Breast epithelium (tissue), 4 donors: ENCODE measurements at regions not wholly inside any gene's neighbourhood (a gene's known extent, or its start where the extent isn't known, plus 50 kb on each side); places are given as distances from the start of the nearest gene placed in this dataset.
"Not testable (repeated sequence)": the region's sequence is repeated elsewhere in the genome, so short reads cannot be mapped to it uniquely, and the experiment has no call there.

ENCODE experiments used
- DNase-seq, 2 donors: peaks; one replicate each; pipeline ENCODE4 v3.0.0-alpha.2; 2019; ENCODE audit warnings: low spot score in 2 of 2
- H3K27ac ChIP-seq, 2 donors: fragments of 200-600 bp; sonication (generic) in 1 of 2; one replicate each; pipeline ENCODE4 v1.5.1; 2016 to 2019; ENCODE audit warnings: mild to moderate bottlenecking in 1 of 2
- H3K27me3 ChIP-seq, 2 donors: fragments of 200-600 bp; sonication (generic) in 1 of 2; one replicate each; pipeline versions ENCODE4 v1.5.1 to v1.6.0; 2017 to 2019; ENCODE audit warnings: control low read depth in 1 of 2, mild to moderate bottlenecking in 1 of 2
- H3K36me3 ChIP-seq: fragments of 200-600 bp; one replicate; pipeline ENCODE4 v1.5.1; 2019
- H3K4me1 ChIP-seq, 2 donors: fragments of 200-600 bp; sonication (generic); one replicate each; pipeline ENCODE4 v1.5.1; 2016 to 2019; ENCODE audit warnings: control low read depth in 1 of 2
- H3K4me3 ChIP-seq, 3 donors: fragments of 200-600 bp; sonication (generic); 1 replicate in 2 of 3; 2 replicates in 1 of 3; pipeline ENCODE4 v1.5.1; 2016 to 2019; ENCODE audit warnings: mild to moderate bottlenecking in 3 of 3, moderate library complexity in 2 of 3
- H3K9me3 ChIP-seq, 2 donors: fragments of 200-600 bp; sonication (generic) in 1 of 2; one replicate each; pipeline ENCODE4 v1.5.1; 2016 to 2019; ENCODE audit warnings: control low read depth in 1 of 2
- POLR2A ChIP-seq: fragments of 450-650 bp; IDR thresholded peaks from one replicate; pipeline ENCODE4 v1.6.1; 2016; ENCODE audit warnings: antibody characterized with exemption, mild to moderate bottlenecking, moderate library complexity
- POLR2AphosphoS5 ChIP-seq, 3 donors: sonication (generic); formaldehyde crosslinking; IDR thresholded peaks; one replicate each; pipeline ENCODE4 v1.6.1; 2017; ENCODE audit warnings: antibody characterized with exemption in 3 of 3
- intact Hi-C: fragments of 100-400 bp; cut with DNase I; formaldehyde crosslinking; loops from one replicate; pipeline ENCODE4 v1.15.1; 2023; ENCODE audit warnings: low total_unique reads
- TF ChIP-seq, protein P1 (sequence below), 3 donors: fragments of 450-650 bp; IDR thresholded peaks; one replicate each; pipeline ENCODE4 v1.5.1; 2016 to 2017; ENCODE audit warnings: antibody characterized with exemption in 3 of 3, mild to moderate bottlenecking in 3 of 3, moderate library complexity in 3 of 3

DNA sequence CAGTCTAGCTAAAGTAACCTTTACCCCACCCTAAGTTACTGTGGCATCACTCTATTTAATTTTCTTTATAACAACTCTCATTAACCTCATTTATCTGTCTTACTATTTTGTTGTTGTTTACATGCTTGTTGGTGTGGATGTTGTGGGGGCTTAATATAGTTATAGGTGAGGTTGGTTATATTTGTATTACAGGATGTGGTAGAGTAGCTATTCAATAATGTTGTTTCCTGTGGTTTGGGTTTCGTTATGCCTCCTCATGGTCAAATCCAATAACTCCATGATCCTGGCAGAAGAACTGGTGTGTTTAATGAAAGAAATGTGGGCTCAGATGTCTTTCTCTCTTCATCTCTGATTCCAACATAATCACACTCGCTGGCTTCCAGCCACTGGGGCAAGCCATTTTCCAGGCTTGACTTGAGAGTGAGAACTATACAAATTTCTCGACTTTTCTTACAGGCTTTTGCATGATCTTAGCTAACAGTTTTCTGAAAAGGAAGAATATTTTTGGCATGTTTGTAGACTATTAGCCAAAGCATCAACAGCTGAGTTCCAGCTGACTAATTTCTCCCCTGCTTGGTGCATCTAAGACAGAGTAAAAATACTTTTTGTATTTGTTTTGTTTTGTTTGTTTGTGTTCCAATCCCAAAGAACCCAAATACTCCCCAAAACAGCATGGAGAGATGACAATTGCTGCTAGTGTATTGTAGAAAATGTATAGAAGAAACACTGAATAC, 303.7 kb upstream of the PAPPA start:
- Histone ChIP-seq H3K9me3 (no peaks in the 10 kb centered on the region), H3K4me3 (no peak overlapping the region), H3K36me3 (no peaks in the 10 kb centered on the region), H3K27ac (no peak overlapping the region), H3K4me1 (no peaks in the 10 kb centered on the region), H3K27me3 (no peaks in the 10 kb centered on the region)
- intact Hi-C loops, result no loop called here
- no peak for TF ChIP-seq POLR2AphosphoS5 (IDR thresholded peaks at IDR 0.05)
- no peak for TF ChIP-seq POLR2A
- TF ChIP-seq, protein P1, sequence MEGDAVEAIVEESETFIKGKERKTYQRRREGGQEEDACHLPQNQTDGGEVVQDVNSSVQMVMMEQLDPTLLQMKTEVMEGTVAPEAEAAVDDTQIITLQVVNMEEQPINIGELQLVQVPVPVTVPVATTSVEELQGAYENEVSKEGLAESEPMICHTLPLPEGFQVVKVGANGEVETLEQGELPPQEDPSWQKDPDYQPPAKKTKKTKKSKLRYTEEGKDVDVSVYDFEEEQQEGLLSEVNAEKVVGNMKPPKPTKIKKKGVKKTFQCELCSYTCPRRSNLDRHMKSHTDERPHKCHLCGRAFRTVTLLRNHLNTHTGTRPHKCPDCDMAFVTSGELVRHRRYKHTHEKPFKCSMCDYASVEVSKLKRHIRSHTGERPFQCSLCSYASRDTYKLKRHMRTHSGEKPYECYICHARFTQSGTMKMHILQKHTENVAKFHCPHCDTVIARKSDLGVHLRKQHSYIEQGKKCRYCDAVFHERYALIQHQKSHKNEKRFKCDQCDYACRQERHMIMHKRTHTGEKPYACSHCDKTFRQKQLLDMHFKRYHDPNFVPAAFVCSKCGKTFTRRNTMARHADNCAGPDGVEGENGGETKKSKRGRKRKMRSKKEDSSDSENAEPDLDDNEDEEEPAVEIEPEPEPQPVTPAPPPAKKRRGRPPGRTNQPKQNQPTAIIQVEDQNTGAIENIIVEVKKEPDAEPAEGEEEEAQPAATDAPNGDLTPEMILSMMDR (IDR thresholded peaks at IDR 0.05), result no peak
- DNase-seq, result no peak

DNA sequence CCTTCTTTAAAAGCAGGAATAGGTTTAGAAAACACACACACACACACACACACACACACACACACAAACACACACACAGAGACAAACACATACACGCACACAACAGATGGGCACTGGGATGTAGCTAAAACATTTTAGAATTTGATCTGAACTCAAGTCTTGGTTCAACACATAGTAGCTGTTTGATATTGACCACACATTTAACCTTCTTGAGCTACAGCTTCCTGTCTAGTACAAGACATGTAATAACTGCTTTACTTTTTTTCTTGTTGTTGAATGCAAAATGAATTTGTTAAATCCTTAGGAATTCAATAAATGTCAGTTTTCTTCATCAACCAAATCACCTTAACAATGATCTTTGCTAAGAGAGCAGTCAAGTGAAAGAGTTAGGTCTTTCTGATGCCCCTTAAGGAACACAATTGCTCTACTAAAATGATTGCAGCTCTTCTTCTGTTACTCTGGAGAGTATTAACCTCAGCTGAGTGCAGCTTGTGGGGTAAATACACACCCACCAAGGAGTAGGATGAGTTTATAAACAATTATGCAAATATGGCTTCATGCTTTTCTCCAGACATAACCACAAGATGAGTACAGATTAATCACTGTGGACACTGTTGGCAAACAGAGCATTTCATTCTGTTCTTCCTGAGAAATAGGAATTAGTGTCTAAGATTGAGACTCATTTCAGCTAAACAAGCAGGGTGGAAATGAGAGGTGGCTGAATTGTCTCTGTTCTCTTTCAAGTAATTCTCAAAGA, 302.9 kb upstream of the PAPPA start:
- H3K4me1 ChIP-seq, result no peaks in the 10 kb centered on the region
- H3K27ac ChIP-seq, result no peak overlapping the region
- intact Hi-C loops, result no loop called here
- no peaks in the 10 kb centered on the region for H3K9me3 ChIP-seq
- no peak for DNase-seq
- TF ChIP-seq, protein P1 (IDR thresholded peaks at IDR 0.05), result no peak
- no peak for TF ChIP-seq POLR2AphosphoS5 (IDR thresholded peaks at IDR 0.05)
- no peak for TF ChIP-seq POLR2A
- H3K27me3 ChIP-seq, result no peaks in the 10 kb centered on the region
- no peaks in the 10 kb centered on the region for H3K36me3 ChIP-seq
- H3K4me3 ChIP-seq, result no peak overlapping the region

DNA sequence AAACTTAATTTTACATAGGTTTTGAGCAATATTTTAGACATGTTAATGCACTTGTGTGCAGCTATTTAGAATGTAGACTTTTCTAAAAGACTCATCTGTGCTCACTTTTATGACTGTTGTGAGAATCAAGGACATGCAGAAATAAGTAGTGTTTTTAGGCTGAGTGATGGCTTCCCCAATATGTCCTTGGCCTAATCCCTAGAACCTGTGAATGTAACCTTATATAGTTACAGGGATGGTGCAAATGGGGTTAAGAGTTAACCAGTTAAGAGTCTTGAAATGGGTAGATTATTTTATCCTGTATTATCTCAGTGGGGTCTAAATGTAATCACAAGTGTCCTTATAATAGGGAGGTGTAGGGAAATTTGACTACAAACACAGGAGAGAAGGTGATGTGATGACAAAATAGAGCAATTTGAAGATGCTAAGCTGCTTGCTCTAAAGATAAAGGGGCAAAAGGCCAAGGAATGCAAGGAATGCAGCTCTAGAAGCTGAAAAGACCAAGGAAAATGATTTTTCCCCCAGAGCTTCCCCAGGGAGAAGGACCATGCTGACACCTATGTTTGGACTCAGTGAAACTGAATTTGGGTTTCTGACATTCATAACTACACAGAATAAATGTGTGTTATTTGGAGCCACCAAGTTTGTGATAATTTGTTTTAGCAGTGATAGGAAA, 298.0 kb upstream of the PAPPA start:
- Histone ChIP-seq H3K4me1 (no peaks in the 10 kb centered on the region), H3K27ac (no peak overlapping the region), H3K9me3 (no peaks in the 10 kb centered on the region), H3K4me3 (no peak overlapping the region), H3K27me3 (no peaks in the 10 kb centered on the region), H3K36me3 (no peaks in the 10 kb centered on the region)
- intact Hi-C loops, result no loop called here
- TF ChIP-seq POLR2A, result no peak
- DNase-seq, result no peak

DNA sequence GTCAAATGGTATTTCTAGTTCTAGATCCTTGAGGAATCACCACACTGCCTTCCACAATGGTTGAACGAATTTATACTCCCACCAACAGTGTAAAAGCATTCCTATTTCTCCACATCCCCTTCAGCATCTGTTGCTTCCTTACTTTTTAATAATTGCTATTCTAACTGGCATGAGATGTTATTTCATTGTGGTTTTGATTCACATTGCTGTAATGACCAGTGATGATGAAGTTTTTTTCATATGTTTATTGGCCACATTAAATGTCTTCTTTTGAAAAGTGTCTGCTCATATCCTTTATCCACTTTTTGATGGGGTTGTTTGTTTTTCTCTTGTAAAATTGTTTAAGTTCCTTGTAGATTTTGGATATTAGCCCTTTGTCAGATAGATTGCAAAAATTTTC, 295.2 kb upstream of the PAPPA start:
- H3K4me1 ChIP-seq, intact Hi-C loops: not testable (repeated sequence)

DNA sequence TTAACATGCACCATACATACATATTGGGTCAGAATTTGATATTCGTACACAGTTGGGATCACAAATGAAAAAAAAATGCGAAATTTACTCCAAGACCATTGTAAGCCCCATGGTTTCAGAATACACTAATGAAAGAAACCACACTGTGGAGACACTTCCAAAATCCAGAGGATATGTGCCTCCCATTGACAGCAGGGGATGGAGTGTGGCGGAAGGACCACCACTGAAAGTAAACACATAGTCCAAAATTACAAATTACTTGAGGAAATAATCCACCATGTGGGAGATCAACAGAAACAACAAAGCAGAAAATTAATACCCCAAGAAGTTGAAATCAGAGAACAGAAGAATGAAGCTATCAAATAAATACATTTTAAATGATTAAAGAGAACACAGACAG, 291.6 kb upstream of the PAPPA start:
- DNase-seq, result no peak
- Histone ChIP-seq H3K9me3 (no peaks in the 10 kb centered on the region), H3K4me1 (no peaks in the 10 kb centered on the region), H3K27me3 (no peaks in the 10 kb centered on the region), H3K27ac (no peak overlapping the region), H3K36me3 (no peaks in the 10 kb centered on the region), H3K4me3 (no peak overlapping the region)
- intact Hi-C loops, result no loop called here
- TF ChIP-seq POLR2AphosphoS5 (IDR thresholded peaks at IDR 0.05) (no peak), POLR2A (no peak)
- TF ChIP-seq, protein P1 (IDR thresholded peaks at IDR 0.05), result no peak

More for the DNA sequence above, 295.2 kb upstream of the PAPPA start:
- H3K36me3 ChIP-seq, H3K27me3 ChIP-seq, H3K9me3 ChIP-seq, H3K4me3 ChIP-seq, H3K27ac ChIP-seq, DNase-seq: not testable (repeated sequence)

DNA sequence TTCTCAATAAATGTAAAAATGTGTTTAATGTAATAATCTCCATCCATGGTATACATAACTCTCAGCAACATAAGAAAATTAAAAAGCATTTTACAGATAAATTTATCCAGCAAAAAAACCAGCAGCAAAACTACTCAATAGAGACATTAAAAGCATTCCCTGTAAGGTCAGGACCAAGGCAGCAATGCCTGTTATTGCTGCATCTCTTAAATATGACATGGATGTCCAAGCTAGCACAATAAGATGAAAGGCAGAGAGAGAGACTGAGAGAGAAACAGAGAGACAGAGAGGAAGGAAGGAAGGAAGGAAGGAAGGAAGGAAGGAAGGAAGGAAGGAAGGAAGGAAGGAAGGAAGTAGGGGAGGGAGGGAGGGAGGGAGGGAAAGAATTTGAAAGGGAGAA, 289.0 kb upstream of the PAPPA start:
- no peak for TF ChIP-seq POLR2AphosphoS5 (IDR thresholded peaks at IDR 0.05)
- TF ChIP-seq, protein P1 (IDR thresholded peaks at IDR 0.05), result no peak
- TF ChIP-seq POLR2A, result no peak

More for the DNA sequence above, 289.0 kb upstream of the PAPPA start:
- no peaks in the 10 kb centered on the region for H3K9me3 ChIP-seq
- no peak for DNase-seq
- H3K36me3 ChIP-seq, result no peaks in the 10 kb centered on the region
- no peak overlapping the region for H3K27ac ChIP-seq
- H3K4me1 ChIP-seq, result no peaks in the 10 kb centered on the region
- no peaks in the 10 kb centered on the region for H3K27me3 ChIP-seq
- no peak overlapping the region for H3K4me3 ChIP-seq
- intact Hi-C loops, result no loop called here
